ENCODE measurements at regions not wholly inside any gene's neighbourhood (a gene's known extent, or its start where the extent isn't known, plus 50 kb on each side); places are given as distances from the start of the nearest gene placed in this dataset.

- no peaks in the 10 kb centered on the region for H3K9me3 ChIP-seq (replicated peaks in 1 of 11)
- H3K9ac ChIP-seq: no peak overlapping the region
- no peak overlapping the region for H3K4me2 ChIP-seq
- H3K36me3 ChIP-seq: no peaks in the 10 kb centered on the region
- no peaks in the 10 kb centered on the region for H3K4me1 ChIP-seq
- TF ChIP-seq Cebpa-rat (IDR thresholded peaks at IDR 0.05): no peak
- no peaks in the 10 kb centered on the region for H3K27me3 ChIP-seq
- no peak overlapping the region for H3K4me3 ChIP-seq
- no peaks in the 10 kb centered on the region for H4K20me1 ChIP-seq
- no peak overlapping the region for H3K27ac ChIP-seq
Measured at GRCh38 chr11:15735706-15736105, 620.6 kb downstream of the SOX6 start.

- no peaks in the 10 kb centered on the region for H3K27me3 ChIP-seq
- TF ChIP-seq Cebpa-rat (IDR thresholded peaks at IDR 0.05): no peak
- H3K36me3 ChIP-seq: no peaks in the 10 kb centered on the region
- no peak overlapping the region for H3K27ac ChIP-seq
- no peak overlapping the region for H3K9ac ChIP-seq
- H3K4me1 ChIP-seq: peaks cover 0 to 7% (median 0%) of the 10 kb centered on the region in 10 experiments; a peak in 6 of 20 replicates
- no peaks in the 10 kb centered on the region for H3K9me3 ChIP-seq (replicated peaks in 1 of 11)
- H4K20me1 ChIP-seq: no peaks in the 10 kb centered on the region
- H3K4me2 ChIP-seq: no peak overlapping the region
- no peak overlapping the region for H3K4me3 ChIP-seq
Measured at GRCh38 chr11:15737320-15737719, 619.0 kb downstream of the SOX6 start.

- H3K9ac ChIP-seq: no peak overlapping the region
- no peaks in the 10 kb centered on the region for H3K9me3 ChIP-seq (replicated peaks in 1 of 11)
- no peaks in the 10 kb centered on the region for H3K36me3 ChIP-seq
- no peak for TF ChIP-seq Cebpa-rat (IDR thresholded peaks at IDR 0.05)
- H3K4me3 ChIP-seq: no peak overlapping the region
- no peaks in the 10 kb centered on the region for H4K20me1 ChIP-seq
- H3K27me3 ChIP-seq: no peaks in the 10 kb centered on the region
- H3K4me2 ChIP-seq: no peak overlapping the region
- no peak overlapping the region for H3K27ac ChIP-seq
- peaks cover 0 to 18% (median 2%) of the 10 kb centered on the region in 10 experiments; a peak in 9 of 20 replicates for H3K4me1 ChIP-seq
Measured at GRCh38 chr11:15738931-15739330, 617.4 kb downstream of the SOX6 start.

- Histone ChIP-seq H3K27ac (0 out of 22 replicates have a peak overlapping the region, but pooled peaks of 1 of the 11 experiments have one; percentile 30), H3K27me3 (no peaks in the 10 kb centered on the region), H3K9me3 (replicated peaks in 1 of 11) (no peaks in the 10 kb centered on the region), H3K36me3 (no peaks in the 10 kb centered on the region), H3K9ac (no peak overlapping the region), H3K4me2 (peak overlapping the region in 5 of 11 experiments; percentile 29 to 72 (median 56); a peak in 9 of 22 replicates), H3K4me3 (no peak overlapping the region), H4K20me1 (no peaks in the 10 kb centered on the region), H3K4me1 (peaks cover 0 to 18% (median 2%) of the 10 kb centered on the region in 10 experiments; a peak in 9 of 20 replicates)
- no peak for TF ChIP-seq Cebpa-rat (IDR thresholded peaks at IDR 0.05)
Measured at GRCh38 chr11:15742626-15743519, 613.5 kb downstream of the SOX6 start.

- Histone ChIP-seq H3K9me3 (replicated peaks in 1 of 11) (no peaks in the 10 kb centered on the region), H3K27ac (no peak overlapping the region), H3K36me3 (no peaks in the 10 kb centered on the region), H4K20me1 (no peaks in the 10 kb centered on the region), H3K4me2 (no peak overlapping the region), H3K27me3 (no peaks in the 10 kb centered on the region), H3K4me1 (peaks cover 0 to 18% (median 2%) of the 10 kb centered on the region in 10 experiments; a peak in 9 of 20 replicates), H3K9ac (no peak overlapping the region), H3K4me3 (no peak overlapping the region)
- TF ChIP-seq Cebpa-rat (IDR thresholded peaks at IDR 0.05): no peak
Measured at GRCh38 chr11:15744693-15745092, 611.7 kb downstream of the SOX6 start.

GRCh38 chr11:15745266-15745665 lies 611.1 kb downstream of the SOX6 start:
- Histone ChIP-seq H3K36me3 (no peaks in the 10 kb centered on the region), H3K27me3 (no peaks in the 10 kb centered on the region), H4K20me1 (no peaks in the 10 kb centered on the region), H3K4me1 (peaks cover 0 to 18% (median 2%) of the 10 kb centered on the region in 10 experiments; a peak in 9 of 20 replicates), H3K27ac (no peak overlapping the region), H3K4me3 (no peak overlapping the region), H3K4me2 (no peak overlapping the region), H3K9me3 (replicated peaks in 1 of 11) (no peaks in the 10 kb centered on the region), H3K9ac (no peak overlapping the region)
- TF ChIP-seq Cebpa-rat (IDR thresholded peaks at IDR 0.05): no peak

GRCh38 chr11:15747671-15748070 lies 608.7 kb downstream of the SOX6 start:
- no peak overlapping the region for H3K9ac ChIP-seq
- H3K27me3 ChIP-seq: no peaks in the 10 kb centered on the region
- no peaks in the 10 kb centered on the region for H4K20me1 ChIP-seq
- H3K4me2 ChIP-seq: no peak overlapping the region
- no peaks in the 10 kb centered on the region for H3K9me3 ChIP-seq (replicated peaks in 1 of 11)
- TF ChIP-seq Cebpa-rat (IDR thresholded peaks at IDR 0.05): no peak
- peaks cover 0 to 8% (median 2%) of the 10 kb centered on the region in 10 experiments; a peak in 9 of 20 replicates for H3K4me1 ChIP-seq
- H3K4me3 ChIP-seq: no peak overlapping the region
- no peaks in the 10 kb centered on the region for H3K36me3 ChIP-seq
- no peak overlapping the region for H3K27ac ChIP-seq

- no peaks in the 10 kb centered on the region for H4K20me1 ChIP-seq
- H3K4me1 ChIP-seq: peaks cover 0 to 3% (median under 1%) of the 10 kb centered on the region in 10 experiments; a peak in 8 of 20 replicates
- H3K36me3 ChIP-seq: no peaks in the 10 kb centered on the region
- no peak for TF ChIP-seq Cebpa-rat (IDR thresholded peaks at IDR 0.05)
- H3K9me3 ChIP-seq (replicated peaks in 1 of 11): no peaks in the 10 kb centered on the region
- H3K27ac ChIP-seq: no peak overlapping the region
- H3K9ac ChIP-seq: no peak overlapping the region
- H3K4me2 ChIP-seq: no peak overlapping the region
- H3K27me3 ChIP-seq: no peaks in the 10 kb centered on the region
- no peak overlapping the region for H3K4me3 ChIP-seq
Measured at GRCh38 chr11:15748132-15748531, 608.2 kb downstream of the SOX6 start.

GRCh38 chr11:15748741-15749140 lies 607.6 kb downstream of the SOX6 start:
- H3K4me2 ChIP-seq: no peak overlapping the region
- no peak overlapping the region for H3K4me3 ChIP-seq
- H3K27me3 ChIP-seq: no peaks in the 10 kb centered on the region
- peaks cover 0 to 5% (median 0%) of the 10 kb centered on the region in 11 experiments; a peak in 3 of 22 replicates for H3K9me3 ChIP-seq (replicated peaks in 1 of 11)
- H3K36me3 ChIP-seq: no peaks in the 10 kb centered on the region
- H3K9ac ChIP-seq: no peak overlapping the region
- no peak overlapping the region for H3K27ac ChIP-seq
- H3K4me1 ChIP-seq: no peaks in the 10 kb centered on the region
- no peaks in the 10 kb centered on the region for H4K20me1 ChIP-seq
- no peak for TF ChIP-seq Cebpa-rat (IDR thresholded peaks at IDR 0.05)

Measured in BLaER1 treated with 17β-estradiol and CSF1 and Interleukin-3, amounts not matched to agents 10 nM and 100 nM (cell line).